GM12872 (cell line): ENCODE measurements at regions not wholly inside any gene's neighbourhood (a gene's known extent, or its start where the extent isn't known, plus 50 kb on each side); places are given as distances from the start of the nearest gene placed in this dataset.

ENCODE experiments used
- CTCF ChIP-seq: IDR thresholded peaks from 3 replicates; pipeline ENCODE4 v1.5.1; 2011; ENCODE audit warnings: low read depth, mild to moderate bottlenecking, low read length, moderate library complexity; ENCODE audit not compliant: insufficient read depth

- TF ChIP-seq CTCF: no peak
These were observed 163.3 kb upstream of the SPOCK3 start for GRCh38 chr4:167397586-167397985.

- TF ChIP-seq CTCF: no peak
These were observed 164.9 kb upstream of the SPOCK3 start for GRCh38 chr4:167399201-167399600.

GRCh38 chr4:167406181-167406580, 171.9 kb upstream of the SPOCK3 start:
- no peak for TF ChIP-seq CTCF

- TF ChIP-seq CTCF: no peak
These were observed 181.2 kb upstream of the SPOCK3 start for GRCh38 chr4:167415461-167415860.

GRCh38 chr4:167419468-167420140, 185.3 kb upstream of the SPOCK3 start:
- no peak for TF ChIP-seq CTCF

GRCh38 chr4:167421201-167421600, 186.9 kb upstream of the SPOCK3 start:
- no peak for TF ChIP-seq CTCF

GRCh38 chr4:167424341-167425256, 190.3 kb upstream of the SPOCK3 start:
- no peak for TF ChIP-seq CTCF
